ENCODE measurements at regions not wholly inside any gene's neighbourhood (a gene's known extent, or its start where the extent isn't known, plus 50 kb on each side); places are given as distances from the start of the nearest gene placed in this dataset.

- no peak for TF ChIP-seq POLR2A (IDR thresholded peaks at IDR 0.05)
- TF ChIP-seq CTCF (IDR thresholded peaks at IDR 0.05) = no peak
Observed at GRCh38 chr16:66066404-66066803, 300.1 kb upstream of the CDH5 start.

Data from Peyer's patch (tissue), 4 donors.